ENCODE measurements at regions not wholly inside any gene's neighbourhood (a gene's known extent, or its start where the extent isn't known, plus 50 kb on each side); places are given as distances from the start of the nearest gene placed in this dataset.
"Not testable (repeated sequence)": the region's sequence is repeated elsewhere in the genome, so short reads cannot be mapped to it uniquely, and the experiment has no call there.

GRCh38 chr22:23450434-23450795 is 129.7 kb downstream of the IGLL1 start:
- no peak for TF ChIP-seq CTCF (IDR thresholded peaks at IDR 0.05; ENCODE audit: control extremely low read depth, extremely low read depth, low read depth, missing control alignments)
- POLR2A ChIA-PET = no interaction called here
- DNase-seq (ENCODE audit: extremely low spot score) = no peak
- CTCF ChIA-PET = no interaction called here

GRCh38 chr22:23449748-23450433 is 130.2 kb downstream of the IGLL1 start:
- DNase-seq (ENCODE audit: extremely low spot score); CTCF ChIA-PET; POLR2A ChIA-PET: not testable (repeated sequence)

- CTCF ChIA-PET = not testable (repeated sequence)
Measured at GRCh38 chr22:23448499-23449288, 131.4 kb downstream of the IGLL1 start.

GRCh38 chr22:23446796-23447350 is 133.2 kb downstream of the IGLL1 start:
- TF ChIP-seq CTCF (IDR thresholded peaks at IDR 0.05; ENCODE audit: control extremely low read depth, extremely low read depth, low read depth, missing control alignments) = no peak
- DNase-seq (ENCODE audit: extremely low spot score) = no peak
- ChIA-PET POLR2A (no interaction called here), CTCF (no interaction called here)

More at GRCh38 chr22:23448499-23449288, 131.4 kb downstream of the IGLL1 start:
- POLR2A ChIA-PET; DNase-seq (ENCODE audit: extremely low spot score): not testable (repeated sequence)

- POLR2A ChIA-PET; DNase-seq (ENCODE audit: extremely low spot score); CTCF ChIA-PET: not testable (repeated sequence)
Measured at GRCh38 chr22:23446194-23446593, 133.9 kb downstream of the IGLL1 start.

- DNase-seq (ENCODE audit: extremely low spot score); CTCF ChIA-PET; POLR2A ChIA-PET: not testable (repeated sequence)
Measured at GRCh38 chr22:23443905-23444304, 136.2 kb downstream of the IGLL1 start.

GRCh38 chr22:23439581-23439980 is 140.5 kb downstream of the IGLL1 start:
- POLR2A ChIA-PET, CTCF ChIA-PET: not testable (repeated sequence)

GRCh38 chr22:23438216-23438615 is 141.9 kb downstream of the IGLL1 start:
- no peak for DNase-seq (ENCODE audit: extremely low spot score)
- TF ChIP-seq CTCF (IDR thresholded peaks at IDR 0.05; ENCODE audit: control extremely low read depth, extremely low read depth, low read depth, missing control alignments) = no peak
- ChIA-PET POLR2A (no interaction called here), CTCF (no interaction called here)

More at GRCh38 chr22:23439581-23439980, 140.5 kb downstream of the IGLL1 start:
- not testable (repeated sequence) for DNase-seq (ENCODE audit: extremely low spot score)

- DNase-seq (ENCODE audit: extremely low spot score) = no peak
- ChIA-PET POLR2A (no interaction called here), CTCF (no interaction called here)
- TF ChIP-seq CTCF (IDR thresholded peaks at IDR 0.05; ENCODE audit: control extremely low read depth, extremely low read depth, low read depth, missing control alignments) = no peak
Measured at GRCh38 chr22:23437779-23438178, 142.3 kb downstream of the IGLL1 start.

- DNase-seq (ENCODE audit: extremely low spot score); CTCF ChIA-PET; POLR2A ChIA-PET: not testable (repeated sequence)
Measured at GRCh38 chr22:23437107-23437395, 143.0 kb downstream of the IGLL1 start.

GRCh38 chr22:23436354-23437106 is 143.6 kb downstream of the IGLL1 start:
- POLR2A ChIA-PET = interaction anchor here (0.6 kb wide), 1 partner anchor 43 kb away, joined by 3 read pairs; no protein-coding TSS in a partner anchor
- CTCF ChIA-PET = not testable (repeated sequence)

GRCh38 chr22:23435186-23435585 is 144.9 kb downstream of the IGLL1 start:
- DNase-seq (ENCODE audit: extremely low spot score); CTCF ChIA-PET; POLR2A ChIA-PET: not testable (repeated sequence)

More at GRCh38 chr22:23436354-23437106, 143.6 kb downstream of the IGLL1 start:
- DNase-seq (ENCODE audit: extremely low spot score) = not testable (repeated sequence)

Data from GM10248 (cell line).